ENCODE measurements at regions not wholly inside any gene's neighbourhood (a gene's known extent, or its start where the extent isn't known, plus 50 kb on each side); places are given as distances from the start of the nearest gene placed in this dataset.
A peak's percentile ranks its signal among the peaks of the same experiment; 100 is the strongest.

- peak in 1 of 2 donors; percentile 61 for DNase-seq (ENCODE audit: low spot score in 2 of 2)
- no peak for TF ChIP-seq CTCF (IDR thresholded peaks at IDR 0.05)
- no peak for TF ChIP-seq POLR2A (IDR thresholded peaks at IDR 0.05)
- intact Hi-C loops (cut with DNase I; ENCODE audit: low total_unique reads) = no loop called here
- no peak overlapping the region for H3K4me3 ChIP-seq (ENCODE audit: low read depth, poor library complexity, severe bottlenecking)
- 79 to 94% methylated on average over 3 of the region's 3 CpGs for WGBS, 2 donors
Measured at GRCh38 chr11:19646921-19647320, 65.7 kb upstream of the NAV2 start.

GRCh38 chr11:19646308-19646707, 66.3 kb upstream of the NAV2 start:
- intact Hi-C loops (cut with DNase I; ENCODE audit: low total_unique reads) = no loop called here
- 42 to 64% methylated on average over 1 of the region's 1 CpG for WGBS, 2 donors
- TF ChIP-seq CTCF (IDR thresholded peaks at IDR 0.05) (no peak), POLR2A (IDR thresholded peaks at IDR 0.05) (no peak)
- no peak for DNase-seq (ENCODE audit: low spot score in 2 of 2)
- H3K4me3 ChIP-seq (ENCODE audit: low read depth, poor library complexity, severe bottlenecking) = no peak overlapping the region

- no peak overlapping the region for H3K4me3 ChIP-seq (ENCODE audit: low read depth, poor library complexity, severe bottlenecking)
- WGBS, 2 donors = 85 to 90% methylated on average over 4 of the region's 4 CpGs
- intact Hi-C loops (cut with DNase I; ENCODE audit: low total_unique reads) = no loop called here
- no peak for TF ChIP-seq POLR2A (IDR thresholded peaks at IDR 0.05)
- TF ChIP-seq CTCF (IDR thresholded peaks at IDR 0.05) = no peak
- no peak for DNase-seq (ENCODE audit: low spot score in 2 of 2)
Measured at GRCh38 chr11:19644316-19644715, 68.3 kb upstream of the NAV2 start.

- intact Hi-C loops (cut with DNase I; ENCODE audit: low total_unique reads) = no loop called here
- peak in 1 of 2 donors; percentile 44 for DNase-seq (ENCODE audit: low spot score in 2 of 2)
- WGBS, 2 donors = 29 to 33% methylated on average over 6 of the region's 6 CpGs
- TF ChIP-seq POLR2A (IDR thresholded peaks at IDR 0.05) (no peak), CTCF (IDR thresholded peaks at IDR 0.05) (no peak)
- H3K4me3 ChIP-seq (ENCODE audit: low read depth, poor library complexity, severe bottlenecking) = no peak overlapping the region
Measured at GRCh38 chr11:19642185-19643158, 70.2 kb upstream of the NAV2 start.

- no peak for TF ChIP-seq POLR2A (IDR thresholded peaks at IDR 0.05)
- TF ChIP-seq CTCF (IDR thresholded peaks at IDR 0.05) = no peak
- DNase-seq (ENCODE audit: low spot score in 2 of 2) = peak in 1 of 2 donors; percentile 65
- 89 to 93% methylated on average over 6 of the region's 6 CpGs for WGBS, 2 donors
- H3K4me3 ChIP-seq (ENCODE audit: low read depth, poor library complexity, severe bottlenecking) = no peak overlapping the region
- intact Hi-C loops (cut with DNase I; ENCODE audit: low total_unique reads) = no loop called here
Measured at GRCh38 chr11:19639603-19640105, 73.0 kb upstream of the NAV2 start.
